ENCODE measurements at regions not wholly inside any gene's neighbourhood (a gene's known extent, or its start where the extent isn't known, plus 50 kb on each side); places are given as distances from the start of the nearest gene placed in this dataset.

GRCh38 chr1:219834314-219834917, 93.9 kb downstream of the SLC30A10 start:
- TF ChIP-seq CTCF (conservative IDR thresholded peaks at IDR 0.05; ENCODE audit: control insufficient read depth, insufficient read depth, low read depth, low read length): no peak
- no peak overlapping the region for H3K4me3 ChIP-seq (ENCODE audit: control insufficient read depth, low read depth, low read length)
- DNase-seq (ENCODE audit: low read depth): no peak

- H3K4me3 ChIP-seq (ENCODE audit: control insufficient read depth, low read depth, low read length): no peak overlapping the region
- no peak for DNase-seq (ENCODE audit: low read depth)
- TF ChIP-seq CTCF (conservative IDR thresholded peaks at IDR 0.05; ENCODE audit: control insufficient read depth, insufficient read depth, low read depth, low read length): no peak
These were observed 95.0 kb downstream of the SLC30A10 start for GRCh38 chr1:219833214-219833815.

GRCh38 chr1:219826290-219826689, 102.1 kb downstream of the SLC30A10 start:
- DNase-seq (ENCODE audit: low read depth): no peak
- TF ChIP-seq CTCF (conservative IDR thresholded peaks at IDR 0.05; ENCODE audit: control insufficient read depth, insufficient read depth, low read depth, low read length): no peak
- no peak overlapping the region for H3K4me3 ChIP-seq (ENCODE audit: control insufficient read depth, low read depth, low read length)

GRCh38 chr1:219825355-219825754, 103.0 kb downstream of the SLC30A10 start:
- H3K4me3 ChIP-seq (ENCODE audit: control insufficient read depth, low read depth, low read length): no peak overlapping the region
- no peak for DNase-seq (ENCODE audit: low read depth)
- no peak for TF ChIP-seq CTCF (conservative IDR thresholded peaks at IDR 0.05; ENCODE audit: control insufficient read depth, insufficient read depth, low read depth, low read length)

- TF ChIP-seq CTCF (conservative IDR thresholded peaks at IDR 0.05; ENCODE audit: control insufficient read depth, insufficient read depth, low read depth, low read length): no peak
- no peak for DNase-seq (ENCODE audit: low read depth)
- H3K4me3 ChIP-seq (ENCODE audit: control insufficient read depth, low read depth, low read length): no peak overlapping the region
These were observed 104.0 kb downstream of the SLC30A10 start for GRCh38 chr1:219824338-219824737.

- DNase-seq (ENCODE audit: low read depth): no peak
These were observed 107.8 kb downstream of the SLC30A10 start for GRCh38 chr1:219820551-219820950.

More at GRCh38 chr1:219820551-219820950, 107.8 kb downstream of the SLC30A10 start:
- no peak for TF ChIP-seq CTCF (conservative IDR thresholded peaks at IDR 0.05; ENCODE audit: control insufficient read depth, insufficient read depth, low read depth, low read length)
- H3K4me3 ChIP-seq (ENCODE audit: control insufficient read depth, low read depth, low read length): no peak overlapping the region
